CD14-positive monocyte (primary cell): ENCODE measurements at regions not wholly inside any gene's neighbourhood (a gene's known extent, or its start where the extent isn't known, plus 50 kb on each side); places are given as distances from the start of the nearest gene placed in this dataset.

Experiments used
- DNase-seq, 3 donors: peaks; one replicate each; pipeline ENCODE4 v3.0.0-alpha.2; 2011 to 2022
- H2AFZ ChIP-seq: 2 replicates; pipeline ENCODE4 v1.6.0; 2012; ENCODE audit warnings: mild to moderate bottlenecking, low read depth, low read length, inconsistent platforms; ENCODE audit not compliant: insufficient read depth, poor library complexity, severe bottlenecking
- H3K27ac ChIP-seq, 2 donors: 1 replicate in 1 of 2; 2 replicates in 1 of 2; pipeline ENCODE4 v1.5.1; 2012 to 2013; ENCODE audit warnings: low read length in 2 of 2, control low read depth in 1 of 2, inconsistent platforms in 1 of 2, low read depth in 1 of 2, mild to moderate bottlenecking in 1 of 2
- H3K27me3 ChIP-seq, 2 donors: one replicate each; pipeline versions ENCODE4 v1.6.0 to v1.6.1; 2011 to 2013; ENCODE audit warnings: low read length in 2 of 2; ENCODE audit not compliant: control insufficient read depth in 2 of 2, insufficient read depth in 2 of 2
- H3K36me3 ChIP-seq, 2 donors: replicated peaks in 1 of 2; 1 replicate in 1 of 2; 2 replicates in 1 of 2; pipeline versions ENCODE4 v1.5.1 to v1.6.1; 2012 to 2013; ENCODE audit warnings: low read length in 2 of 2, control low read depth in 1 of 2, inconsistent platforms in 1 of 2, mild to moderate bottlenecking in 1 of 2; ENCODE audit not compliant: insufficient read depth in 2 of 2, control insufficient read depth in 1 of 2
- H3K4me1 ChIP-seq, 2 donors: 1 replicate in 1 of 2; 2 replicates in 1 of 2; pipeline versions ENCODE4 v1.5.1 to v1.6.1; 2012 to 2013; ENCODE audit warnings: low read length in 2 of 2, control low read depth in 1 of 2, inconsistent platforms in 1 of 2, mild to moderate bottlenecking in 1 of 2, moderate library complexity in 1 of 2; ENCODE audit not compliant: insufficient read depth in 2 of 2, control insufficient read depth in 1 of 2
- H3K4me2 ChIP-seq: replicated peaks from 2 replicates; pipeline ENCODE3; 2012; ENCODE audit warnings: low read length, moderate library complexity, mild to moderate bottlenecking; ENCODE audit not compliant: poor library complexity, severe bottlenecking; ENCODE audit errors: extremely low read depth
- H3K4me3 ChIP-seq, 3 experiments: fragments of 200-600 bp in 1 of 3; sonication (generic) in 1 of 3; replicated peaks in 1 of 3; 1 replicate in 2 of 3; 2 replicates in 1 of 3; pipeline ENCODE4 v1.5.1; 2011 to 2013; ENCODE audit warnings: low read length in 3 of 3, mild to moderate bottlenecking in 3 of 3, control low read depth in 2 of 3, low read depth in 2 of 3, inconsistent platforms in 1 of 3, moderate library complexity in 1 of 3
- H3K79me2 ChIP-seq: 2 replicates; pipeline ENCODE4 v1.6.0; 2012; ENCODE audit warnings: mild to moderate bottlenecking, control low read depth, inconsistent platforms, low read length, moderate library complexity; ENCODE audit not compliant: insufficient read depth
- H3K9ac ChIP-seq: 2 replicates; pipeline ENCODE4 v1.6.0; 2017; ENCODE audit warnings: low read length, mild to moderate bottlenecking; ENCODE audit not compliant: insufficient read depth, poor library complexity, severe bottlenecking
- H3K9me3 ChIP-seq, 2 donors: replicated peaks in 1 of 2; 1 replicate in 1 of 2; 2 replicates in 1 of 2; pipeline versions ENCODE4 v1.5.1 to v1.6.1; 2012 to 2013; ENCODE audit warnings: low read length in 2 of 2, control low read depth in 1 of 2; ENCODE audit not compliant: control insufficient read depth in 1 of 2, insufficient read depth in 1 of 2
- H4K20me1 ChIP-seq: 2 replicates; pipeline ENCODE4 v1.6.0; 2012; ENCODE audit warnings: mild to moderate bottlenecking, low read length, control low read depth, moderate library complexity; ENCODE audit not compliant: insufficient read depth
- H3K27ac Mint-ChIP-seq, 7 donors: one replicate each; pipeline ENCODE4 v1.8.0; 2020; ENCODE audit warnings: mild to moderate bottlenecking in 7 of 7, mixed read lengths in 7 of 7, moderate library complexity in 6 of 7, inconsistent platforms in 2 of 7
- H3K27me3 Mint-ChIP-seq, 3 donors: one replicate each; pipeline ENCODE4 v1.8.0; 2021 to 2022; ENCODE audit warnings: low read depth in 3 of 3, mild to moderate bottlenecking in 3 of 3, mixed read lengths in 3 of 3, moderate library complexity in 3 of 3, inconsistent platforms in 1 of 3
- H3K36me3 Mint-ChIP-seq, 2 donors: one replicate each; pipeline ENCODE4 v1.8.0; 2020; ENCODE audit warnings: mixed read lengths in 2 of 2, inconsistent platforms in 1 of 2, mild to moderate bottlenecking in 1 of 2
- H3K4me1 Mint-ChIP-seq: one replicate; pipeline ENCODE4 v1.8.0; 2020; ENCODE audit warnings: mild to moderate bottlenecking, mixed read lengths
- H3K4me3 Mint-ChIP-seq, 2 donors: one replicate each; pipeline ENCODE4 v1.8.0; 2020; ENCODE audit warnings: mild to moderate bottlenecking in 2 of 2, mixed read lengths in 2 of 2, moderate library complexity in 1 of 2
- H3K9me3 Mint-ChIP-seq, 7 donors: one replicate each; pipeline ENCODE4 v1.8.0; 2020 to 2022; ENCODE audit warnings: mixed read lengths in 7 of 7, mild to moderate bottlenecking in 6 of 7, moderate library complexity in 6 of 7, inconsistent platforms in 2 of 7
- CTCF ChIP-seq: fragments of 200-600 bp; IDR thresholded peaks from one replicate; pipeline ENCODE4 v1.8.0; 2022; ENCODE audit warnings: antibody characterized with exemption, mild to moderate bottlenecking
- WGBS: methylation state at CpG from one replicate; pipeline ENCODE4 v1.1.5; 2013; ENCODE audit warnings: missing lambda C conversion rate; ENCODE audit not compliant: insufficient coverage; 5-methylcytosine and 5-hydroxymethylcytosine counted together
- intact Hi-C, 2 donors: fragments of 100-400 bp; cut with micrococcal nuclease; formaldehyde crosslinking; loops; one replicate each; pipeline versions ENCODE4 v1.15.0 to v1.15.1; 2023

- intact Hi-C loops = no loop called here
- no peak for TF ChIP-seq CTCF
- Histone ChIP-seq H3K9ac (no peak overlapping the region), H3K4me3 (no peak overlapping the region), H3K36me3 (no peaks in the 10 kb centered on the region), H4K20me1 (no peaks in the 10 kb centered on the region), H3K4me2 (no peak overlapping the region), H3K27me3 (no peaks in the 10 kb centered on the region), H3K9me3 (no peaks in the 10 kb centered on the region), H3K79me2 (no peaks in the 10 kb centered on the region), H3K4me1 (no peaks in the 10 kb centered on the region), H2AFZ (no peak overlapping the region), H3K27ac (no peak overlapping the region)
- Mint-ChIP-seq H3K4me3 (no peak overlapping the region), H3K27ac (no peak overlapping the region), H3K9me3 (peaks cover 0 to 2% (median 0%) of the 10 kb centered on the region in 7 donors), H3K4me1 (peaks cover 11% of the 10 kb centered on the region), H3K27me3 (peaks cover 4 to 14% (median 6%) of the 10 kb centered on the region in 3 donors), H3K36me3 (no peaks in the 10 kb centered on the region)
- no peak for DNase-seq
- 100% methylated on average over 2 of the region's 5 CpGs for WGBS
Observed at GRCh38 chr10:32167450-32167849, 111.2 kb upstream of the KIF5B start.

- H3K36me3 Mint-ChIP-seq = no peaks in the 10 kb centered on the region
- Histone ChIP-seq H3K36me3 (no peaks in the 10 kb centered on the region), H4K20me1 (no peaks in the 10 kb centered on the region), H3K79me2 (no peaks in the 10 kb centered on the region), H2AFZ (no peak overlapping the region), H3K9me3 (no peaks in the 10 kb centered on the region), H3K4me1 (no peaks in the 10 kb centered on the region), H3K9ac (no peak overlapping the region), H3K27me3 (no peaks in the 10 kb centered on the region), H3K4me3 (no peak overlapping the region), H3K4me2 (no peak overlapping the region), H3K27ac (no peak overlapping the region)
- H3K4me1 Mint-ChIP-seq = peaks cover 11% of the 10 kb centered on the region
- DNase-seq = no peak
- peaks cover 4 to 14% (median 6%) of the 10 kb centered on the region in 3 donors for H3K27me3 Mint-ChIP-seq
- H3K27ac Mint-ChIP-seq = peak overlapping the region in 1 of 7 donors; percentile 41
- TF ChIP-seq CTCF = no peak
- no peak overlapping the region for H3K4me3 Mint-ChIP-seq
- no peaks in the 10 kb centered on the region for H3K9me3 Mint-ChIP-seq
- intact Hi-C loops = no loop called here
Observed at GRCh38 chr10:32166365-32166764, 110.1 kb upstream of the KIF5B start.
